ENCODE measurements at regions not wholly inside any gene's neighbourhood (a gene's known extent, or its start where the extent isn't known, plus 50 kb on each side); places are given as distances from the start of the nearest gene placed in this dataset.
A peak's percentile ranks its signal among the peaks of the same experiment; 100 is the strongest.

DNA sequence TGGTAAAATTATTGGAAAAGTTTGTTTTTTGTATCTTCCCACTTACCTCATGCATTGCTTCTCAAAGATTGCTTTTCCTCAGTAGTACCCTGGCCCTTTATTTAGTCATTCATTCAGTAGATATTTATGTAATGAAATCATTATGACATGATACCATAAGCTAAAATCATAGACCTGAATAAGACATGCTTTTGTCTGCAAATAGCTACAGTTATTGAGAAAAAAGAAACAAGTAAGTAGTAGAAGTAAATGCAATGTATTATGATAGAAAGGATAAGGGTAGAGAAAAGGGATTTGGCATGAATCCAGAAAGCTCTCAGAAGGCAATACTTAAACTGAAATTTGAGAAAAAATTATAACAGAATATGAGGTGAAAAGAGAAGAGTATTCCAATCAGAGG lies 352.5 kb downstream of the GPM6A start:
- no peak for DNase-seq (ENCODE audit: low read depth)
- TF ChIP-seq, protein P1, sequence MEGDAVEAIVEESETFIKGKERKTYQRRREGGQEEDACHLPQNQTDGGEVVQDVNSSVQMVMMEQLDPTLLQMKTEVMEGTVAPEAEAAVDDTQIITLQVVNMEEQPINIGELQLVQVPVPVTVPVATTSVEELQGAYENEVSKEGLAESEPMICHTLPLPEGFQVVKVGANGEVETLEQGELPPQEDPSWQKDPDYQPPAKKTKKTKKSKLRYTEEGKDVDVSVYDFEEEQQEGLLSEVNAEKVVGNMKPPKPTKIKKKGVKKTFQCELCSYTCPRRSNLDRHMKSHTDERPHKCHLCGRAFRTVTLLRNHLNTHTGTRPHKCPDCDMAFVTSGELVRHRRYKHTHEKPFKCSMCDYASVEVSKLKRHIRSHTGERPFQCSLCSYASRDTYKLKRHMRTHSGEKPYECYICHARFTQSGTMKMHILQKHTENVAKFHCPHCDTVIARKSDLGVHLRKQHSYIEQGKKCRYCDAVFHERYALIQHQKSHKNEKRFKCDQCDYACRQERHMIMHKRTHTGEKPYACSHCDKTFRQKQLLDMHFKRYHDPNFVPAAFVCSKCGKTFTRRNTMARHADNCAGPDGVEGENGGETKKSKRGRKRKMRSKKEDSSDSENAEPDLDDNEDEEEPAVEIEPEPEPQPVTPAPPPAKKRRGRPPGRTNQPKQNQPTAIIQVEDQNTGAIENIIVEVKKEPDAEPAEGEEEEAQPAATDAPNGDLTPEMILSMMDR (IDR thresholded peaks at IDR 0.05; ENCODE audit: insufficient read depth, low read depth, low read length, missing control alignments), result no peak
- H3K4me3 ChIP-seq (ENCODE audit: low read length), result no peak overlapping the region

DNA sequence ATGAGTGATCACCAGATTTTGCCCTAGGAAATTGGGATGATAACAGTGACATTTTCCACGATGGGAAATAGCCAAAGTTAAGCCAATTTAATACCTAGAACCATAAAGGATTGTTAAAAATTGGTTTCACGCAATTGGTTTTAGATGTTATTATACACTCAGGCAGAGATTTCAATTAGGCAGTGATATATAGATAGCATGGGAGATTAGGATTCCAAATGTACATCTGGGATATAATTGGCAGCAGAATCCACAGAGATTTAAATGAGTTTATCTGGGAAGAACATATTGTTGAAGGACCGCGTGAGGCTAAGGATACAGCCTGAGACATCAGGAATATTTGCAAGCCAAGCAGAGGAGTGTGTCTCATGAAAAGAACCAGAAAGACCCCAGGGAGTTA lies 351.6 kb downstream of the GPM6A start:
- no peak overlapping the region for H3K4me3 ChIP-seq (ENCODE audit: low read length)
- TF ChIP-seq, protein P1 (IDR thresholded peaks at IDR 0.05; ENCODE audit: insufficient read depth, low read depth, low read length, missing control alignments), result no peak
- DNase-seq (ENCODE audit: low read depth), result no peak

DNA sequence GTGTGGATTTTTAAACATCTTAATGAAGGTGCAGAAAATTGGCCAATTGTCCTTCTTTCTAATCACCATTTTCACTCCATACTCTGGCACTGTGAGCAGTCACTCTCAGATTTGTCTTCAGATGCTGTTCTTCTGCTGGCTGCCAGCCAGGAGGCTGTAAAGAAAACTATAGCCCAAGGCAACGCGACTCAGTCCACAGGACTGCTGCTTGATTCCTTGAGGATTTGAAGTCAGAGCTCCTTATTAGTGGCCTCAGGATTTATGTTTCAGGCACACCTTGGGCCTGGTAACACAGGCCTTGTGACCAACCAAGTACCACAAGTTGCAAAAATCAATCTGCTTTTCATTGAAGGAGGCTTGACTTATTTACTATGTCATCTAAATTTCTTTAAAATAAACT lies 342.6 kb downstream of the GPM6A start:
- peak; percentile 51 for DNase-seq (ENCODE audit: low read depth)
- TF ChIP-seq, protein P1 (IDR thresholded peaks at IDR 0.05; ENCODE audit: insufficient read depth, low read depth, low read length, missing control alignments), result no peak
- H3K4me3 ChIP-seq (ENCODE audit: low read length), result no peak overlapping the region

DNA sequence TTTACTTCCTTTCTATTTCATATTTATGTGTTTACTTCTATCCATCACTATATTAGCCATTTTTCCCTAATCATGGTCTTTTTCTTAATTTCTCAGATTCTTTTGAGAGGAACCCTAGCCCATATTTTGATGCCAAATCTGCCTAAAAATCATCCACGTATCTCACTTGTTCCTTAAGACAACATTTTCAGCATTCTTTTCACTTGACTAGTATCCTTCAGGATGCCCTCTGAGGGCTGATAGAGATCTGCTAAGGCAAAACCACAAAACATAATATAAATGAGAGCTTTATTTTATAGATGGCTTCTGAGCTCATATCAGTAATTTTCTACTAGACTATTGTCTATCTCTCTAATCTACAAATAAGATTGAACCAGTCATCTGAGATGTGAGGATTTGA lies 341.9 kb downstream of the GPM6A start:
- TF ChIP-seq, protein P1 (IDR thresholded peaks at IDR 0.05; ENCODE audit: insufficient read depth, low read depth, low read length, missing control alignments), result no peak
- no peak overlapping the region for H3K4me3 ChIP-seq (ENCODE audit: low read length)
- DNase-seq (ENCODE audit: low read depth), result no peak

DNA sequence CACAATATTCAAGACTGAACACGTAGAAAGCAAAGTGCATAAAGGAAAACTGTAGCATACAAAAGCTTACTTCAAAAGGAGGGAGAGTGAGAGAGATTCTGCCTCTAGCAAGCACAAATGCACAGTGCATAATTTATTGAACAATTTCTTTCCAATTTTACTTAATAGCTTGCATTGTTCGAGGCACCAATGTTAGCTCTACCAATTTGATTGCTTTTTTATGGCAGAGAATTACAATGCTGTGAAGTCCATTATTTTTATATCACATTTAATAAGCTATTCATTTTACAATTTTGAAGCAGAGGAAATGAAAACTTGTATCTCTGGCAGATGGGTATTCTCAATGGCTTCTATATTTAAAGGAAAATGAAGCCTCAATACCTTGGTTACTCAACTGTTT lies 331.7 kb downstream of the GPM6A start:
- H3K4me3 ChIP-seq (ENCODE audit: low read length), result no peak overlapping the region
- TF ChIP-seq, protein P1 (IDR thresholded peaks at IDR 0.05; ENCODE audit: insufficient read depth, low read depth, low read length, missing control alignments), result no peak
- DNase-seq (ENCODE audit: low read depth), result no peak

DNA sequence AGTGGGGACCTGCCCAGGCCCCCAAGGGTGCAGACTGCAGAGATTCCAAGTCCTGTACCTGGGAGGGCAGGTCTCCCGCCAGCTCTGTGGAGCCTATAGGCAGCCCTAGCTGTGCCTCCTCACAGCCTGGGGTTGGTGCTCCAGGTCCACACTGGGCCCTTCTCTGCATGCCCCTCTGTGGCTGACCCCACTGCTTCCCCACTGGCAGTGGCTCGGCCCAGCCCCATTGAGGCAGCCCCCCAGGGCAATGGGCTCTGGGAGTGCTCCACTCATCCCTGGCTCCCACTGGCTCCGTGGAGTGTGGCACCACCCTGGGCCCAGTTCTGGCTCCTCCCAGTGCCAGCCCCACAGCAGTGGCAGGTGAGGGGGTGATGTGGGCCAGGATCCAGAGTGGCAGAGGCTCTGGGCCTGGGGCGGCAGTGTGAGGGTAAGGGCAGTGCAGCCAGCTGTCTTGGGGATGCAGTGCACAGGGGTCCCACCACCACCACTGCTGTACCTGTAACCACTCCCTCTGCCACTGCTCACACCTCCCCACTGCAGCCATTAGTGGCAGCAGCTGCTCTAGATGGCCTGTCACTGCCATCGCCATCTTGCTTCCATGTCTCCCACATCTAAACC lies 312.2 kb downstream of the GPM6A start:
- no peak for DNase-seq (ENCODE audit: low read depth)
- no peak overlapping the region for H3K4me3 ChIP-seq (ENCODE audit: low read length)
- TF ChIP-seq, protein P1 (IDR thresholded peaks at IDR 0.05; ENCODE audit: insufficient read depth, low read depth, low read length, missing control alignments), result no peak

DNA sequence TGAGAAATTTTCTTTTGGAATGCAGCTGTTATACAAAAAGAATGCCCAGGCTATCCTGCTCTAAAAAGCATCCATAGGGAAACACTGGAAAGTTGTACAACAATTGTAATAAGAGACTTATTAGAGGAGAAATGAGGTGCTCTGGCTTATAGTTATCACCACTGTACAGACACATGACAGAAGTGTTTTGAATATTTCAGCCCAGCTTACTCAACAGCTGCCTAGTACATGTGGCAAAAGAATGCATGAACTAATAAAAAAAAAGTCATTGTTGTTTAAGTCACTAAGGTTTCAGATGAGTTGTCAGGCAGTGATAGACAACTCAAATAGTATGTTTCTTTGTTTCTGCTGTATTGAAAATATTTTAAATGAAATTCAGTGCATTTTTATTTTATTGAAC lies 307.7 kb downstream of the GPM6A start:
- no peak overlapping the region for H3K4me3 ChIP-seq (ENCODE audit: low read length)
- DNase-seq (ENCODE audit: low read depth), result no peak
- TF ChIP-seq, protein P1 (IDR thresholded peaks at IDR 0.05; ENCODE audit: insufficient read depth, low read depth, low read length, missing control alignments), result no peak

All from epithelial cell of esophagus (primary cell).